Femur (tissue), 1 donor: ENCODE measurements at regions not wholly inside any gene's neighbourhood (a gene's known extent, or its start where the extent isn't known, plus 50 kb on each side); places are given as distances from the start of the nearest gene placed in this dataset.
A peak's percentile ranks its signal among the peaks of the same experiment; 100 is the strongest.

ENCODE experiments used
- DNase-seq: peaks from one replicate; pipeline ENCODE4 v3.0.0-alpha.2; 2017

DNA sequence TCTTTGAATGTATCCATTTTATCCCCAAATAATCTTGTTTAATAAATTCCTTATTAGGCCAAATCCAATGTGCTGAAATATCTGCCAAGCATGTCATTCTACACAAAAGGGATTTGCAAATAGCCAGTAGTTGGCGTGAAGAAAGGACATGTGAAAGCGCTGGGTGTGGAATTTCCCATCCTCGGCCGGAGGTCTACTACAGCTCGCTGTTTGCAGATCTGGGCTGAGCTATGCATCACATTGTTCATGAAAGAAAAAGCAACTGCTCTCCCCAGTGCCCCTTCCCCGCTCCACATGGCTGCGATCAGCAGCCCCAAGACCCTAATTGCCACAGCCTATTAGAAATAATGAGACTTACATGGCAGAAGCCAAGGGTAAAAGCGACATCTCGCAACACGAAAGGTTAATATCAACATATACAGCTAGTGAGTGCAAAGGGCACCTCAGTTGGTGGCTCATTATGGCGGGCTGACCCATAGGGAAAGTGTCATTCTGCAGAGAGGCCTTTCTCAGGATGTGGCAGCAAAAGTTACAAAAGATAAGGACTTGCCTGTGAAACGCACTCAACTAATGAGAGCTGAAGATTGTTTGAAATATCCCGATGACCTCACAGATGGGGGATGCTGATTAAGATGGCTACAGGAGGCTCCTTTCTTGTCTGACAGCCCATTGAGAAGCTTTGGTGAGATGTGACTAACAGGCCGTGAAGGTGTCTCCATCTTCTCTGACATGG lies 126.9 kb upstream of the CYP1B1 start:
- DNase-seq = no peak

DNA sequence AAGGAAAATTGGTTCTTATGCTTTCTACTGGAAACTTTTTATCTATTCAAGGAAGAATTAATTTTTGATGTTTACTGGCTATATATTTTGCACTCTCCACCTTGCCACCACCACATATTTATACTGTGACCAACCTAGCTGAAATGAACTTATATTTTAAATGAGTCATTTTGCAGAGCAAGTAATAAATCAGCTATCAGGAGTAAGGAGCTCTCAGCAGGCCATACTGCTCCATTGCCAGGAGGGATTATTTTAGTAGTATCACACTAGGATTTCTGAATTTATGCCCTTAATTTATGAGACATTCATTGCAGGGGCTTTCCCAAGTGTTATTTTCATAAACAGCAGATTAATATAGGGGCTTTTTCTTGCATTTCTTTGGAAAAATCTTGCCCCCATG lies 125.8 kb upstream of the CYP1B1 start:
- no peak for DNase-seq

DNA sequence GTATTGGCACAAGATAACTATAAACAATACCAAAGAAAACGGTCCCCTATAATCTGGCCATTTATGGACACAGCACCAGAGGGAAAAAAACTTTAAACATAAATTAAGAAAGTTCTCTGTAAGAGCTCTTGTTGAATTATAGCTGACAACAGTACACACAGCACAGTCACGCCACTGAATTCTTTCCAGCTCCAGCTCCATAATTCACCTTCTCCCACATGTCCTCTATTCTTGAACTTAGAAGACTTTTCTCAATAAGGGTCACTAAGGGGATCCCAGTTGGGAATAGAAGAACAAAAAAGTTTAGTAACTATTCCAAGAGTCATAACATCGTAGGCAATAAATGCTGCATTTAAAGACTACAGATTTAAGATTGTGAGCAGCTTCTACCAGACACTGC lies 124.6 kb upstream of the CYP1B1 start:
- DNase-seq = no peak

DNA sequence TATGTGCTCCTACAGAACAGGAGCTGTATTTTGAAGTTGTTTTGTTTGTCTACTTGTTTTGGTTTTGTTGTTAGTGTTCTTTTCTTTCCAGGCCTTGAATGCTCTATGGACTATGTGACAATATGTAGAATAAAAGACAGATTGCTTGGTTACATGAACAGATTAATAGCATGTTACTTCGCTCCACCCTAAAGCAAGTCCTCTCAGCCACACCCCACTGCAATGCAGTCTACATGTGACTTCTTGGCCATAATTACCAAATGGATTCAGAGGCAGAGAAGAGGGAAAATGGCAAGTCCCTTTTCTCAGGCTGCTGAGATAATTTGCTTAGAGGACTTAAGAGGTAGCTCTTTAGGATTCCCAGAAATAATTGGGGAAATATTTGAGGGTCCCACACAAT lies 123.2 kb upstream of the CYP1B1 start:
- no peak for DNase-seq

DNA sequence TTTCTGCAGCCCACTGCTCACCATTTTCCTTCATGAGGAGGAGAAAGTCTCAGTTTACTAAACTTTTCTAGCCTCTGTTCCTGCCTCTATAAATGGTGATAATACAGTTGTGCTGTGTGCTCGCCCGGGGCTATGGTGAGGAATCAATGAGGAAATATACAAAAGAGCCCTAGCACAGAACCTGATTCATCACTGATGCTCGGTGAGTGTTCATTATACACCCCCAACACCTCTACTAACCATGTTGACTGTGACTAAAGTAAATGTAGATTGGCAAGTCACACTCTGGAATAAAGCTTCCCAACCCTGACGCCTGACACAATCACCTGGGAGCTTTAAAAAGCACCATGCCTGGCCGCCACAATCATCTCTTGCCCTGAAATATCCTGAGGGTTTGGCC lies 118.8 kb upstream of the CYP1B1 start:
- no peak for DNase-seq

DNA sequence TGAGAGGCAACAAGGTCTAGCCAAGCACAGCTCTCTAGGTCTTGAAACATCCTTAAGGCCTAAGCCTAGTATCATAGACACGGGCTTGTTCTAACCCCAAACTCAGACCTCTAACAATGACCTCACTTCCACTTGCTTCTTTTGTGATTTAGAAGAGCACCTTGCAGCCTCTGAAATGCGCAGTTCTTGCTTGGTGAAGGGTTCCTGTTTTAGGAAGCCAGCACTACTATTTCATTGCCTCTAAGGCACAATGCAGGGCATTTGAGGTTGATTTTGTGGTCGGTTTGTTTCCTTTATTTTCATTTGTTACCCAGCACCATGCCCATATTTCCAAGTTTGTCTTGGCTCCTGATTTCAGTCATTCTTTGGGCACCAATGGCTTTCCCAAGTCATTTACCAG lies 117.0 kb upstream of the CYP1B1 start:
- DNase-seq = no peak

DNA sequence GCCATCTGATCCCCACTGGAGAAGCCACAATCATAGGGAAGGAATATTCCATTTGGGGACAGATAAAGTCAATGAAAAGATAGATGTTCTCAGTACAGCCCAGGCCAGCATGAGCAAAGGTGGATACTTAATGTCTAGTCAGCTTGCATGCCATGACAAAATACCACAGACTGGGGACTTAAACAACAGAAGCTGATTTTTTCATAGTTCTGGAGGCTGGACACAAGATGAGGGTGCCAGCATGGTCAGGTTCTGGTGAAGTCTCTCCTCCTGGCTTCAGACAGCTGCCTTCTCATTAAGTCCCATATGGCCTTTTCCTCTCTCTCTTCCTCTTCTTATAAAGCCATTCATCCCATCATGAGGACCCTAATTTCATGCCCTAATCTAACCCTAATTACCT lies 116.1 kb upstream of the CYP1B1 start:
- no peak for DNase-seq

DNA sequence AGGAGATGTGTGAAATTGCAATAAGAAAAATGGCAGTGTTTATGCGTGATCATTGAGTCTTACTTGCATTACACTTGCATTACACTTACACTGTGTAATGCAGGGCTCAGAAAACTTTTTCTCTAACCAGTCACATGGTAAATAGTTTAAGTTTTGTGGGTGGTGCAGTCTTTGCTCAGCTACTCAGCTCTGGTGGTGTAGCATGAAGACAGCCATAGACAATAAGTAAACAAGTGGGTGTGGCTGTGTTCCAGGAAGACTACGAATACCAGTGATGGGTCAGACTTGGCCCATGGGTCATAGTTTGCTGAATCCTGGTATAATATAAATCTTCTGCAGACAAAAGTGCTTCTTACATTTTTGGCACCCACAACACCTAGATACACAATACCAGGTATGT lies 115.6 kb upstream of the CYP1B1 start:
- no peak for DNase-seq

DNA sequence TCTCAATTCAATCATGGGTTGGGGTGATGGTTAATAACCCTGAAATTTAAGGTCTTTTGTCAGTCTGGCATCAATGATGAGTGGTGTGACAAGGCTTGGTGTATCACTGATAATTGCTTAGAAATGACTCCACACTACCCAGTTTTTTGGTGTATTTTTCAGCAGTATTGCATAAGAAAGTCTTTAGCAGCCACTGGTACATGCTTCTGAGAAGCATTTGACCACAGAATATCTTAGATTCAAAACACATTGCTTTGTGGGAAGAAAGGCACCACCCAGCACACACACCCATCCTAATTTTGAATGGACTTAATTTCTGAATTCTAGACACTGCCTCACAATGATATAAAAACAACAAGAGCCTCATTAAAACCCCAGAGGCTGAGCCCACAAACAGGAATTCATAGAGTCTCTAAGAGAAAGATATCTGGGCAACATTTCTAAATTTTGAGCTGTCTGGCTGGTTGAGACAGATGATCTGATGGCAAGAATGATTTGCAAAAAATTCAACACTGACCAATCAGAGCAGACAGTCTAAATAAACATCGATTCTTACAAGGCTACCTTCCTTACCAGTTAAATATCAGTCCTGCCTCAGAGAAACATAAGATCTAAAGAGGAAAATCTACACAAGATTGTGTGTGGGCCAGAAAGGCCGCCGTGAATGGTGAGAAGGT lies 114.7 kb upstream of the CYP1B1 start:
- no peak for DNase-seq

DNA sequence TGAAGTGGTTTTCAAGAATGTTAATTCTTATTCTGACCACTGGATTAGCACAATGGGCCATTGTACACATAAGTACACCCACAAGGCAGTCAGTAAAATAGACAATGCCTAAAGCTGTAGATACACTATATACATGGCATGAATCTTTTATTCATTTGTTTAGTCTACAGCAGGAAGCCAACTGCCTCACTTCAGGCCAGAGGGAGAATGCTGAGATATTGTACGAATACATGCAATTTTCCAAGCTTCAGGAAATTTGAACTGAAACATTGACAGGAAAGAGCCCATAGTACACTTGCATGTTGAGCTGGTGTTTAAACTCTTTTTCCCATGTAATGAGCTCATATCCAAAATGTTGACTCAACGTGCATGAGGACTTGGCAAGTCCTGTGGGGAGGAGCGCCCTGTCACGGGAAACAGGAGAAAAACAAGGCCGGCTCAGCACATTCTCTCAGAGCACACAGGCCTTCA lies 111.6 kb upstream of the CYP1B1 start:
- DNase-seq = peak; percentile 80

DNA sequence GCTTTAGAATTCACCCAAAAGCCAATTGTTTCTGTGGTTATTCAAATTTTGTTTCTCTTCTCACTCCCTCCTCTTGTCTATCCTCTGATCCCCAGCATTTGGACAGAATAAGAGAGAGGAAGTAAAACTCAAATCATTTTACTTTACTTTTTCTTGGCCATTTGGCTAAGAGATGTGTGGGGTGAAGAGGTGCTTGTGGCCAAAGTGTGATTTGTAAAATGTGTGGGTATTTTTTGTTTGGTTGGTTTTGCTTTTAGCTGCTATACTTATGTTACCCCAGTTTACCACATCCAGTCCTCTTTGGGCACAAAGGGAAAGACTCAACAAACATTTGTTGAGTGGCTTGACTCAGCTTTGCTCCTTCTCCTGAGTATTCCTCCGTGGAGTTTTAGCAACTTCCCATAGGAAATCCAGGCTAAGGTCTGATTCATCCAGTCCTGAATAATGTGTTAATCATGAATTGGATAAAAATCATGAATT lies 109.1 kb upstream of the CYP1B1 start:
- no peak for DNase-seq

DNA sequence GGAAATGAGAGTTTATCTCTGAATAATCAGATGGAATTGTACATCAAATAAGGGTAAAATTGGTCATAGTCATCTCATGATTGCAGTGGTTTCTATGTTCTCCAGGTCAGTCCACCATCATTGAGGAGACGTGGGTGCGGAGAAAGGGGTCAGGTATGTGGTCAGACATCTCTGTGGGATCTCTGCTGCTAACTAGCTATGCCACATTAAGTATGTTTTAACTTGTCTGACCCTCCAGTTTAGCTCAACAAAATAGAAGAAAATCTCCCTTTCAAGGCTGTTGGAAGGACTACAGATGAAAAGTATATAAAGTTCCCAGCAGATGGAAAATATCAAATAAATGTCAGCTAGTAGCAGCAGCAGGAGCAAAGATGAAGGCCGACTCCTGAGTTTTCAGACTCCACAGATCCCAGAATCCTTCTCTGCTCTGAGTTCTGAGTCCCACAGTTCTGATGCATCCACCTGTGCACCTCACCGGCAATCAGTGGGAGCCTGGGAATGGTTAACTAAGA lies 106.6 kb upstream of the CYP1B1 start:
- DNase-seq = no peak

DNA sequence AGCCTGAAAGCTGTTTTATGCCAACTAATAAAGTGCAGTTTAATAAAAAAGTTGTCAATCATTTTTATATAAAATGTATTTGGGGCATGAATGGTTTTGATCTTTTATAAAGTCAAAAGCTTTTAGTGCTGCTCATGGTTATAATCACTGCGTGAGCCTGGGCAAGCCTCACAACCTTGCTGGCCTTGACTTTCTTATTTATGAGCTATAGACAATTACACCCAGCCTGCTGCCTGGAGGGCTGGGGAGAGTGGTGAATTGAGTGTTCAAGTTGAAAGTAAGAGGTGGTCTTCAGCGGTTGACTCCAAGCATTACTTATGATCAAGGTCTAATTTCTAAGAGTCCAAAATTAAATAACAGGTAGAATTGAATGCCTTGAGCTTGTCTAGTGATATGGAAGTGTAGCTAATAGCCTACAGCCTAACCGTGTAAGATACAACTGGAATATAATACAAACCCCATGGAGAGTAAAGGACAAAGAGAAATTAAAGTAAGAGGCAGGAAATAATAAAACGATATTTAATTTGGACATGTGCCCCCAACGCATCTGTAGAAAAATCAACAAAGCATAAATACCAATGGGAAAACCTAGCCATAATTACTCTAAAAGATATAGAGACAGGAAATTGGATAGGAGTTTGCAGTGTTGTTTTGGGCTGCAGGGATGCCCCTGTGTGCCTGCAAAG lies 106.0 kb upstream of the CYP1B1 start:
- no peak for DNase-seq

DNA sequence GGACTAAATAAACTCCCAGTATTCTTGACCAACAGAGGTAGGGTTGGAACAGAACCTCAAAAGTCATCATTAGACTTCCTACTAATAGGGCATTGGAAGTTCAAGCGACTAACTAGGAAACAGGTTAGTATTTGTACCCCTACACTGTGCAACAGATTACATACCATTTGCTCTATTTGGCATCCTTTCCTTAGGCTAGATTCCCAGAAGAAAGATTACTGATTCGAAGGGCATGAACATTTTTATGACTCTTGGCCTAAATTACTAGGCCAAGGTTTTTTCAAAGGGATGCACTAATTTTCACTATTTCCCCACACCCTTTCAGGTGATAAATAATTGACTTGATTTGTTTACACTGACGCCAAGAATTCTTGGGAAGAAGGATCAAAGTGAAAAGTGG lies 104.8 kb upstream of the CYP1B1 start:
- no peak for DNase-seq

DNA sequence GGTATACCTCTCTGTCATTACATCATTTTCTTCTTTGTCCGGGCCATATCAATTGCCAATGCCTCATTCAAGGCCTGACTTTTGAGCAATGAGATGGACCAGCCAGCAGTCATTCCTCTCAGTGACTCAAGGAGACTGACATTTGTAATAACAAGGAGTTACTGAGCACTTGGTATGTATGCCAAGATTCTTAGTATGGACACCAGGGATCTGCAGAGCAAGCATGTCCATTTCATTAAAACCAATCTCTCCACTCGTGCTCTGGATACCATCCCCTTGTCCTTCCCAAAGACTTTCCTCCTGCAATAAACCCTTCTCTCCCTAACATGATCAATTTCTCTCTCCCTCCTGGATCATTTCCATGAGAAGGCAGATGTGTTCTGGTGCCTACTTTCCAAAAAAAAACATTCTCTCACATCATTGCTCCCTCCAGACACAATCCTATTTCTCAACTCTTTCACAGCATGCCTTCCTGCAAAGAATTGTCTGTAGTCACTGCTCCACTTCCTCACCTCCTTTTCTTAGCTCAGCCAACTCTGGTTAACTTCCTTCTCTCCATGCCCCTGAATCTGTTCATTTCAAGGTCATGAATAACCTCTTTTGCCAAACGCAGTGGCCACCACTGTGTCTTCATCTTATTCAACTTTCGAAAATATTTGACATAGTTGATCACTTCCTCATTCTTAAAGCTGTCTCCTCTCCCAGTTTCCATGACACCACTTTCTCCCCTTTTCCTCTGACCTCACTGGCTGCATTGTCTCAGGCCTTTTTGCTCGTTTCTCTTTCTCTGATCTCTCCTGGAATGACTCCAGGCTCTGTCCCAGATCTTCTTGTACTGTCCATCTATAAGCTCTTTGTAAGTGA lies 102.8 kb upstream of the CYP1B1 start:
- DNase-seq = no peak

DNA sequence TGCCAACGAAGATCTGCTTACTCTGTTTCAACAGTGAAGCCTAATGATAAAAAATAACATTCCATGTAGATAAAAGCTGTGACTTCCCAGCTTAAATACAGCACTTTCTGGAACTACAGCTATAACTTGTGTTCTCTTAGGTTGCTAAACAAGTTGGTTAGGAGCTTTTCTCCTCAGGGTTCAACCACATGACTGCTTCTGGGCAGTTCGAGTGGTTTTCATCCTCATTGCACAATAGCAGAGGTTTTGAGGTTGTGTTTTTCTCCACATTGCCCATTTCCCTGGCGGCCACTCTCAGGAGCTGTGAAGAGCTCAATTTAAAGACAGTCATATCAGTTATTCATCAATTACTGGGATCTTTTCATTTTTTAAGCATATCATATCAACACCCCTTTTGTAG lies 102.2 kb upstream of the CYP1B1 start:
- DNase-seq = peak; percentile 43

DNA sequence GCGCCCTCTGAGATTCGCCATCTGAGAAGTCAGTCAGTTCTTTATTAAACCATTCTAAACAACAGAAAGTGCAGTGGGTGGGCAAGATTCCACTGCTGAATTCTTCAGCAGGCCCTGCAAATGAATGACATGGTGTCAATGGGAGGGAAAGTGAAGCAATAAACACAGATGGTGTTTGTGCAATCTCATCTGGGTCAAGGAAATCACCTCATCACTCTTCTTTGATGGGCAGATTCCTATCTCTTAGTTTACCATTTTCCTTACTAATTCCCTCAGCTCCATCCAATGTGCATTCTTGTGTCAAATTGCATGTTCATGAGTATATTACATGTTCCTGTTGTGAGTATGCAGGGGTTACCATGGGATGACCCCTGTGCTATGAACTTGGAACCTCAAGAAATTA lies 100.7 kb upstream of the CYP1B1 start:
- no peak for DNase-seq

DNA sequence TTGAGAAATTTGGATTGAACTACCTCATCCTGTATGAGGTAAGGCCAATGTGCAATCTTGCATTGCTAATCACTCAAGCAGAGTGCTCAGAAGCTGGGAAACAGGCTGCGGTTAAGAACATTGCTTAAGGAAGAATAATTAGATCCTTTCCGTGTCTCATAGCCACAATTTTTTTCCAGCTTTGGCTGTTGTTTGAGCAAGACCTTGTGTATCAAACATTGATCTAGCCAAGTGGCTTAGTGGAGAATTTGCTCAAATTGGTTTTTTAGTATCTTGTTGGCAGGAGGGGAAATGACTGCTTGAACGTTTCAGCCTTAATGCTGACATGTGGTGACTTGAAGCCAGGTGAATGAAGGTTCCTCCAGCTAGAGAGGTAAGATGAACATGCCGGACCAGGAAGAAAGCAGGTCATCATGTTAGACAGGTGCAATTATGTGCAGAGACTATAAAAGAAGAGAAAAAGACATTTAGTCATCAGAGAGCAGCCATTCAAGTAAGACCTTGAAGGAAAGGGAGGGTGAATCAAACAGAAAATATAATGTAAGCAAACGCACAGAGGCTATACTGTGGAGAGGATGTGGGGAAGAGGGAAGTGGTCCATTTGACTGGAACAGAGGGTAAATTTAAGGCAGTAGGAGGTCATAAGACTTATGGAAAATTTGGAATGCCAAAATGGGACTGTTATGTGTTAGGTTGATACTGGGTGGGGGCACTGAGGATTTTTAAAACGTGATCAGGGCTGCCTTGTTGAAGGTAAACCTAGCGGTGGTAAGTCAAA lies 98.9 kb upstream of the CYP1B1 start:
- no peak for DNase-seq

DNA sequence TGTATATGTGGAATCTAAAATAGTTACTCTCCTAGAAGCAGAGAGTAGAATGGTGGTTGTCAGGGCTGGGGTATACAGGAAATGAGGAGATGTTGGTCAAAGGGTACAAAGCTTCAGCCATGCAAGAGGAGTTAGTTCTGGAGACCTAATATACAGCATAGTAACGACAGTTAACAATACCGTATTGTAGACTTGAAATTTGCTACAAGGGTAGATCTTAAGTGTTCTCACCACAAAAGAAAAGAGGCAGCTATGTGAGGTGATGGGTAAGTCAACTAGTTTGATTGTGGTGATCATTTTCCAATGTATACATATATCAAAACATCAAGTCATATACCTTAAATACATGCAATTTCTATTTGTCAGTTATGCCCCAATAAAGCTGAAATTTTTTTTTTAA lies 98.2 kb upstream of the CYP1B1 start:
- no peak for DNase-seq

DNA sequence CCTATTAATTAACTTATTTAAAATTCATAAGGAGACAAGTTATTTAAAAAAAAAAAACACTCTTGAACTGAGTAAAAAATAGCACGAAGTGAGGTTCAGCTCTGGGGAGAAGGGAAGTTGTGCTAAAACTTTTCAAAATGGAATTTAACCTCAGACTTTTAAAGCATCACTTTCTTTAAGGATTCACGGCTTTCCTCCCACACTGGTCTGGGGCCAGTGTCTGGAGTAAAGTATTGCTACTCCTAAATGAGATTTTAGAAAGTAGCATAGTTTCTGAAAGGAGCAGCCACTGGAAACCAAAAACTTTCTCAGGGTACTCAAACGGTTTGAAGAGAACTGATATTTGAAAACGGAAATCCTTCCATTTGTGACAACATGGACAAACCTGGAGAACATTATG lies 97.7 kb upstream of the CYP1B1 start:
- no peak for DNase-seq

DNA sequence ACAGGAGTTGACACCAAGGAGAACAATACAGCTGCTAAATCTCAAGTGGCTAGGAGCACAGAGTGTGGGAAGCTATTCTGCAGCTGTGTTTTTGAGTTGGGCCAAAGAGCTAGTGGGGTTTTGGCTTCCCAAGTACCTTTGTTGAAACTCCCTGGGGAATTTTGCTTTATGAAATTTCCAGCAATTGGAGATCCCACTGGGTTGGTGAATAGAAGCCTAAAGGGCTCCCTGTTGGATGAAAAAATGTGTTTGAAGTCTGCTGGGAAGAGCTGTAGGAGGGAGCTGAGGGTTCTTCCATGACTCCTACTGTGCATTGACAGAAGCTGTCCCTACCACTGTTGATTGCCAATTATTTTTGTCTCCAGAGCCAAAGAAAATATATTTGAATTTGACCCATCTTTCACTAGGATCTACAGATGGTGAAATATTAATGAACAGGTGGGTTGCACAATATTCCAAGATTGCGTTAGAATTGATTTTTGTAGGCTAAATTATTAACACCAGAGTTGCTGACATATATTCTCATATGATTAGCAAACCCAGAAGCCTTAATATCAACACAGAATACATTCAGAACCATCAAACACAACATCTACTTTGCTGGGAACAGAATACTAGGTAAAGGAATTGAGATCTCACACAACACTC lies 95.4 kb upstream of the CYP1B1 start:
- no peak for DNase-seq
